Neural progenitor cell (in vitro differentiated cells): ENCODE measurements at regions not wholly inside any gene's neighbourhood (a gene's known extent, or its start where the extent isn't known, plus 50 kb on each side); places are given as distances from the start of the nearest gene placed in this dataset.

ENCODE experiments used
- DNase-seq: peaks from one replicate; pipeline ENCODE4 v3.0.0-alpha.2; 2016; ENCODE audit warnings: low spot score
- H2AFZ ChIP-seq: fragments of 200-600 bp; sonication (generic); replicated peaks from 2 replicates; pipeline ENCODE4 v1.6.1; 2016; ENCODE audit warnings: antibody characterized with exemption
- H3F3A ChIP-seq: fragments of 200-600 bp; sonication (generic); 2 replicates; pipeline ENCODE4 v1.6.1; 2016; ENCODE audit warnings: antibody characterized with exemption, low read depth
- H3K27ac ChIP-seq: fragments of 200-600 bp; sonication (generic); 2 replicates; pipeline ENCODE4 v1.5.1; 2016; ENCODE audit warnings: mild to moderate bottlenecking
- H3K27me3 ChIP-seq: fragments of 200-600 bp; sonication (generic); 2 replicates; pipeline ENCODE4 v1.6.1; 2016; ENCODE audit warnings: mild to moderate bottlenecking, moderate library complexity
- H3K36me3 ChIP-seq: fragments of 200-600 bp; sonication (generic); 2 replicates; pipeline ENCODE4 v1.5.1; 2016
- H3K4me1 ChIP-seq: fragments of 200-600 bp; sonication (generic); 2 replicates; pipeline ENCODE4 v1.6.1; 2016; ENCODE audit warnings: mixed run types
- H3K4me2 ChIP-seq: fragments of 200-600 bp; sonication (generic); 2 replicates; pipeline ENCODE4 v1.6.1; 2016
- H3K4me3 ChIP-seq: fragments of 200-600 bp; sonication (generic); 2 replicates; pipeline ENCODE4 v1.5.1; 2016
- H3K79me2 ChIP-seq: fragments of 200-600 bp; sonication (generic); 2 replicates; pipeline ENCODE4 v1.6.1; 2016; ENCODE audit warnings: low read depth
- H3K9ac ChIP-seq: fragments of 200-600 bp; sonication (generic); 2 replicates; pipeline ENCODE4 v1.6.1; 2016
- H3K9me3 ChIP-seq: fragments of 200-600 bp; sonication (generic); 2 replicates; pipeline ENCODE4 v1.5.1; 2016; ENCODE audit warnings: low read depth
- H4K20me1 ChIP-seq: fragments of 200-600 bp; sonication (generic); 2 replicates; pipeline ENCODE4 v1.6.1; 2016; ENCODE audit warnings: low read depth
- H3K27ac Mint-ChIP-seq: 3 replicates; pipeline ENCODE4 v1.8.0; 2021; ENCODE audit warnings: mixed read lengths
- H3K27me3 Mint-ChIP-seq: 2 replicates; pipeline ENCODE4 v1.8.0; 2022; ENCODE audit warnings: low read depth, mild to moderate bottlenecking, inconsistent platforms, moderate library complexity, mixed read lengths; ENCODE audit not compliant: insufficient read depth
- H3K36me3 Mint-ChIP-seq: 3 replicates; pipeline ENCODE4 v1.8.0; 2021; ENCODE audit warnings: mixed read lengths
- H3K4me1 Mint-ChIP-seq: 3 replicates; pipeline ENCODE4 v1.8.0; 2021; ENCODE audit warnings: mixed read lengths
- H3K4me3 Mint-ChIP-seq: 3 replicates; pipeline ENCODE4 v1.8.0; 2021; ENCODE audit warnings: mild to moderate bottlenecking, moderate library complexity, mixed read lengths
- H3K9me3 Mint-ChIP-seq: 3 replicates; pipeline ENCODE4 v1.8.0; 2020; ENCODE audit warnings: mixed read lengths
- EZH2 ChIP-seq: fragments of 200-600 bp; sonication (generic); IDR thresholded peaks from 2 replicates; pipeline ENCODE4 v1.6.1; 2017; ENCODE audit warnings: antibody characterized with exemption, mild to moderate bottlenecking, moderate library complexity
- EZH2phosphoT487 ChIP-seq: fragments of 200-600 bp; sonication (generic); IDR thresholded peaks from 2 replicates; pipeline ENCODE4 v1.6.1; 2017; ENCODE audit warnings: antibody characterized with exemption
- TF ChIP-seq, protein P1 (sequence below): fragments of 200-600 bp; sonication (generic); IDR thresholded peaks from 2 replicates; pipeline ENCODE4 v1.5.1; 2017; ENCODE audit warnings: antibody characterized with exemption, mild to moderate bottlenecking

GRCh38 chr14:71185637-71186036 is 278.4 kb downstream of the PCNX1 start:
- Histone ChIP-seq H3K27me3 (no peaks in the 10 kb centered on the region), H3K9ac (no peak overlapping the region), H3K4me3 (no peak overlapping the region), H3K79me2 (no peaks in the 10 kb centered on the region), H3K9me3 (no peaks in the 10 kb centered on the region), H2AFZ (no peak overlapping the region), H3K27ac (no peak overlapping the region), H3F3A (peaks cover 14% of the 10 kb centered on the region), H3K36me3 (no peaks in the 10 kb centered on the region), H4K20me1 (no peaks in the 10 kb centered on the region), H3K4me1 (peaks cover 16% of the 10 kb centered on the region), H3K4me2 (no peak overlapping the region)
- Mint-ChIP-seq H3K27ac (no peak overlapping the region), H3K4me3 (no peak overlapping the region), H3K4me1 (peaks cover 3% of the 10 kb centered on the region), H3K27me3 (peaks cover 2% of the 10 kb centered on the region), H3K9me3 (no peaks in the 10 kb centered on the region), H3K36me3 (no peaks in the 10 kb centered on the region)
- no peak for DNase-seq
- TF ChIP-seq EZH2phosphoT487, result no peak

- H3K27me3 ChIP-seq, result no peaks in the 10 kb centered on the region
- no peak overlapping the region for H3K4me2 ChIP-seq
- no peak overlapping the region for H3K27ac ChIP-seq
- H3K9me3 Mint-ChIP-seq, result no peaks in the 10 kb centered on the region
- no peaks in the 10 kb centered on the region for H3K36me3 Mint-ChIP-seq
- no peak overlapping the region for H3K9ac ChIP-seq
- no peaks in the 10 kb centered on the region for H3K79me2 ChIP-seq
- no peak for TF ChIP-seq EZH2
- no peak for TF ChIP-seq EZH2phosphoT487
- H3F3A ChIP-seq, result peaks cover 14% of the 10 kb centered on the region
- no peak overlapping the region for H3K27ac Mint-ChIP-seq
- H3K36me3 ChIP-seq, result no peaks in the 10 kb centered on the region
- H3K4me3 ChIP-seq, result no peak overlapping the region
- H3K4me1 Mint-ChIP-seq, result peaks cover 7% of the 10 kb centered on the region
- no peaks in the 10 kb centered on the region for H3K9me3 ChIP-seq
- no peak overlapping the region for H3K4me3 Mint-ChIP-seq
- H2AFZ ChIP-seq, result peak overlapping the region; percentile 72
- peak; percentile 29 for DNase-seq
- H3K27me3 Mint-ChIP-seq, result peaks cover 3% of the 10 kb centered on the region
- H3K4me1 ChIP-seq, result peaks cover 22% of the 10 kb centered on the region
- H4K20me1 ChIP-seq, result no peaks in the 10 kb centered on the region
These were observed 280.5 kb downstream of the PCNX1 start for GRCh38 chr14:71187633-71188356.

DNA sequence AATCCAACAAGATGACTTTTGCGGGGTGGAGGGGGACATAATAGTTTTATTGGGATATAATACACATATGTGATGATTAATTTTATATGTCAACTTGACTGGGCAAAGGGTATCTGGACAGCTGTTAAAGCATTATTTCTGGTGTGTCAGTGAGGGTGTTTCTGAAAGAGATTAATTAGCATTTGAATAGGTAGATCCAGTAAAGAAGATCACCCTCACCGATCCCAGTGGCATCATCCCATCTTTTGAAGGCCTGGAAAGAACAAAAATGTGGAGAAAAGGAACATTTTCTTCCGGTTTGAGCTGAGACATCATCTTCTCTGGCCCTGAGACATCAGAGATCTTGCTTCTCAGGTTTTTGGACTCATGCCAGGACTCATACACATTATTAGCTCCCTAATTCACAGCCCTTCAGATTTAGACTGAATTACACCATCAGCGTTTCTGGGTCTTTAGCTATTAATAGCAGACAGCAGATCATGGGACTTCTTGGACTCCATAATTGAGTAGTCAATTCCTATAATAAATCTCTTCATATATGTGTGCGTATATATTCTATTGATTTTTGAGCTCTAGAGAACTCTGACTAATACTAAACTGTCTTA is 283.6 kb downstream of the PCNX1 start:
- peaks cover 4% of the 10 kb centered on the region for H3K27me3 Mint-ChIP-seq
- peaks cover 11% of the 10 kb centered on the region for H3K4me1 Mint-ChIP-seq
- H3K27ac Mint-ChIP-seq, result no peak overlapping the region
- Histone ChIP-seq H3K27ac (no peak overlapping the region), H3K9me3 (no peaks in the 10 kb centered on the region), H3K79me2 (no peaks in the 10 kb centered on the region), H3K27me3 (no peaks in the 10 kb centered on the region), H2AFZ (no peak overlapping the region), H3K4me2 (peak overlapping the region; percentile 30), H3K9ac (no peak overlapping the region), H4K20me1 (no peaks in the 10 kb centered on the region), H3K4me1 (peaks cover 38% of the 10 kb centered on the region), H3K36me3 (no peaks in the 10 kb centered on the region), H3K4me3 (no peak overlapping the region), H3F3A (peaks cover 19% of the 10 kb centered on the region)
- peak; percentile 15 for DNase-seq
- no peak for TF ChIP-seq EZH2phosphoT487
- no peak for TF ChIP-seq EZH2
- TF ChIP-seq, protein P1, sequence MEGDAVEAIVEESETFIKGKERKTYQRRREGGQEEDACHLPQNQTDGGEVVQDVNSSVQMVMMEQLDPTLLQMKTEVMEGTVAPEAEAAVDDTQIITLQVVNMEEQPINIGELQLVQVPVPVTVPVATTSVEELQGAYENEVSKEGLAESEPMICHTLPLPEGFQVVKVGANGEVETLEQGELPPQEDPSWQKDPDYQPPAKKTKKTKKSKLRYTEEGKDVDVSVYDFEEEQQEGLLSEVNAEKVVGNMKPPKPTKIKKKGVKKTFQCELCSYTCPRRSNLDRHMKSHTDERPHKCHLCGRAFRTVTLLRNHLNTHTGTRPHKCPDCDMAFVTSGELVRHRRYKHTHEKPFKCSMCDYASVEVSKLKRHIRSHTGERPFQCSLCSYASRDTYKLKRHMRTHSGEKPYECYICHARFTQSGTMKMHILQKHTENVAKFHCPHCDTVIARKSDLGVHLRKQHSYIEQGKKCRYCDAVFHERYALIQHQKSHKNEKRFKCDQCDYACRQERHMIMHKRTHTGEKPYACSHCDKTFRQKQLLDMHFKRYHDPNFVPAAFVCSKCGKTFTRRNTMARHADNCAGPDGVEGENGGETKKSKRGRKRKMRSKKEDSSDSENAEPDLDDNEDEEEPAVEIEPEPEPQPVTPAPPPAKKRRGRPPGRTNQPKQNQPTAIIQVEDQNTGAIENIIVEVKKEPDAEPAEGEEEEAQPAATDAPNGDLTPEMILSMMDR, result no peak
- H3K9me3 Mint-ChIP-seq, result no peaks in the 10 kb centered on the region
- H3K36me3 Mint-ChIP-seq, result no peaks in the 10 kb centered on the region
- H3K4me3 Mint-ChIP-seq, result no peak overlapping the region

DNA sequence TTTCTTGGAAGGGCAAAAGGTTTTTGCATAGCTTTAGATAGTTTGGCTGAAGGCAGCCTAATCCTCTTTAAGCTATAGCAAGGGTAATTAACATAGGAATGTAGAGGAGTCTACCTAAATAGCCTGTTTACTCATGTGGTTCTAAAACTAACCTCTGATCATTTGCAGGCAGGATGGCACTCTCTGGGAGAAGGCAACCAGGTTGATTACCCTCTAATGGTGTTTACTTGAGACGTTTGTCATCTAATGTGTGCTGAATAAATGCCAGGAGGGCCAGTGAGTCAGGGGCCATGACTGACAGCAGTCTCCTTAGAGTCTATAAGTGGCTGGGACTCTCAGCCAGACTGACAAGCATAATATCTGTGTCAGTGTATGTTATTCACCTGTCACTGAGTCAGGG is 286.4 kb downstream of the PCNX1 start:
- DNase-seq, result peak; percentile 47
- Mint-ChIP-seq H3K4me1 (peaks cover 11% of the 10 kb centered on the region), H3K4me3 (no peak overlapping the region), H3K27ac (no peak overlapping the region), H3K9me3 (no peaks in the 10 kb centered on the region), H3K27me3 (peaks cover 4% of the 10 kb centered on the region), H3K36me3 (no peaks in the 10 kb centered on the region)
- Histone ChIP-seq H3K27ac (no peak overlapping the region), H4K20me1 (no peaks in the 10 kb centered on the region), H3K4me1 (peaks cover 26% of the 10 kb centered on the region), H3K9me3 (no peaks in the 10 kb centered on the region), H3K79me2 (no peaks in the 10 kb centered on the region), H3K9ac (no peak overlapping the region), H3K27me3 (no peaks in the 10 kb centered on the region), H3F3A (peaks cover 12% of the 10 kb centered on the region), H3K4me3 (no peak overlapping the region), H3K36me3 (no peaks in the 10 kb centered on the region), H3K4me2 (peak overlapping the region; percentile 46), H2AFZ (no peak overlapping the region)
- TF ChIP-seq, protein P1, result no peak
- no peak for TF ChIP-seq EZH2
- no peak for TF ChIP-seq EZH2phosphoT487
